ENCODE measurements at regions not wholly inside any gene's neighbourhood (a gene's known extent, or its start where the extent isn't known, plus 50 kb on each side); places are given as distances from the start of the nearest gene placed in this dataset.

- TF ChIP-seq CTCF (IDR thresholded peaks at IDR 0.05), result no peak
- TF ChIP-seq ZFX (IDR thresholded peaks at IDR 0.05; ENCODE audit: borderline replicate concordance), result no peak
These were observed 172.5 kb downstream of the TEX29 start for GRCh38 chr13:111492958-111493357.
